ENCODE measurements at regions not wholly inside any gene's neighbourhood (a gene's known extent, or its start where the extent isn't known, plus 50 kb on each side); places are given as distances from the start of the nearest gene placed in this dataset.

- Histone ChIP-seq H3K36me3 (ENCODE audit: control insufficient read depth, insufficient read depth, low read length) (no peaks in the 10 kb centered on the region), H3K27me3 (ENCODE audit: control insufficient read depth, insufficient read depth, low read length) (no peaks in the 10 kb centered on the region), H3K4me3 (ENCODE audit: low read depth, low read length) (no peak overlapping the region)
- DNase-seq (ENCODE audit: low read depth) (no peak), FAIRE-seq (no peak)
- TF ChIP-seq, protein P1, sequence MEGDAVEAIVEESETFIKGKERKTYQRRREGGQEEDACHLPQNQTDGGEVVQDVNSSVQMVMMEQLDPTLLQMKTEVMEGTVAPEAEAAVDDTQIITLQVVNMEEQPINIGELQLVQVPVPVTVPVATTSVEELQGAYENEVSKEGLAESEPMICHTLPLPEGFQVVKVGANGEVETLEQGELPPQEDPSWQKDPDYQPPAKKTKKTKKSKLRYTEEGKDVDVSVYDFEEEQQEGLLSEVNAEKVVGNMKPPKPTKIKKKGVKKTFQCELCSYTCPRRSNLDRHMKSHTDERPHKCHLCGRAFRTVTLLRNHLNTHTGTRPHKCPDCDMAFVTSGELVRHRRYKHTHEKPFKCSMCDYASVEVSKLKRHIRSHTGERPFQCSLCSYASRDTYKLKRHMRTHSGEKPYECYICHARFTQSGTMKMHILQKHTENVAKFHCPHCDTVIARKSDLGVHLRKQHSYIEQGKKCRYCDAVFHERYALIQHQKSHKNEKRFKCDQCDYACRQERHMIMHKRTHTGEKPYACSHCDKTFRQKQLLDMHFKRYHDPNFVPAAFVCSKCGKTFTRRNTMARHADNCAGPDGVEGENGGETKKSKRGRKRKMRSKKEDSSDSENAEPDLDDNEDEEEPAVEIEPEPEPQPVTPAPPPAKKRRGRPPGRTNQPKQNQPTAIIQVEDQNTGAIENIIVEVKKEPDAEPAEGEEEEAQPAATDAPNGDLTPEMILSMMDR (IDR thresholded peaks at IDR 0.05; ENCODE audit: insufficient read depth, low read length, severe bottlenecking), result no peak
These were observed 178.3 kb upstream of the RAB4A start for GRCh38 chr1:229092377-229093237.

DNA sequence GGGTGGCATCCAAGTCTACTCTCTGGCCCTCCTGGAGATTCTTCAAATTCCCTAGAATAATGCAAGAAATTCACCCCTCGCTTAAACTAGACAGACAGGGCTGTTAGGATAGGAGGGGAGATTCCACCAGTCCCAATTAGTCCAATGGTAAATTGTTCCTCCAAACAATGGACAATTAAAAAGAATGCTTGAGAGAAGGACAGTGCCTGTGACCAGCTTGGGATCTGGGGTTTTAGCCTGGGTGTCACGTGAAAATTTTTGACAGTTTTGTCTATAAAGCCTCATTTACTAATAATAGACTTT lies 177.7 kb upstream of the RAB4A start:
- Histone ChIP-seq H3K27me3 (ENCODE audit: control insufficient read depth, insufficient read depth, low read length) (no peaks in the 10 kb centered on the region), H3K4me3 (ENCODE audit: low read depth, low read length) (no peak overlapping the region), H3K36me3 (ENCODE audit: control insufficient read depth, insufficient read depth, low read length) (no peaks in the 10 kb centered on the region)
- DNase-seq (ENCODE audit: low read depth) (no peak), FAIRE-seq (no peak)
- TF ChIP-seq, protein P1 (IDR thresholded peaks at IDR 0.05; ENCODE audit: insufficient read depth, low read length, severe bottlenecking), result no peak

DNA sequence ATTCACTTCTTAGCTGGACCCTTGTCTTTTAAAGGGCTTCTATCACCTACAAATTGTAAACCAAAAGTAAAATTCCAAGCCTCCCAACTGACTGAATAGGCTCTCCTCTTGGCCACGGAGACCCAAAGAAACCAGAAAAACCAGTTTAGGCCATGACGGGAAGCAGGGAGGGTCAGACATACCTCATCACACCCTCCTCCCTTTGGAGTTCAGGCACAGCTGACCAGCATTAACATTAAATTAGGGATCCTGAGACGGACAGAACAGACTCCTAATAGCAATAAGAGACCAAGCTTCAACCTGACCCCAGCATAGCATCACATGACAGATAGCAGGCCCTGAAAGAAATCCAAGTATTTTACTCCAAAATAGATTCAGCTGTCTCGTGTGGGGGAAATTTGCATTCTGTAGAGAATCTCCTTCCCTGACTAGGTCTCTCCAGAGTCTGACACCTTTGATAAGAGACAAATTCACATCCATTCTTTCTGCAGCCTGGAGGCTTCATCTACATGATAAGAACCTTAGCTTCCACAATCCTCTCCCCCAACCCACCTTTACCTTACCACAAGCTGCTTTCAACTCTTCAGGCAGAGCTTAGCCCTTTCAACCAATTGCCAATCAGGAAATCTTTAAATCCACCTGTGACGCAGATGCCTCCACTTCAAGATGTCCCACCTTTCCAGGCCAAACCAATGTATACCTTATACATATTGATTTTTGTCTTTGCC lies 177.1 kb upstream of the RAB4A start:
- FAIRE-seq (no peak), DNase-seq (ENCODE audit: low read depth) (peak; percentile 83)
- TF ChIP-seq, protein P1 (IDR thresholded peaks at IDR 0.05; ENCODE audit: insufficient read depth, low read length, severe bottlenecking), result no peak
- Histone ChIP-seq H3K36me3 (ENCODE audit: control insufficient read depth, insufficient read depth, low read length) (no peaks in the 10 kb centered on the region), H3K4me3 (ENCODE audit: low read depth, low read length) (no peak overlapping the region), H3K27me3 (ENCODE audit: control insufficient read depth, insufficient read depth, low read length) (no peaks in the 10 kb centered on the region)

DNA sequence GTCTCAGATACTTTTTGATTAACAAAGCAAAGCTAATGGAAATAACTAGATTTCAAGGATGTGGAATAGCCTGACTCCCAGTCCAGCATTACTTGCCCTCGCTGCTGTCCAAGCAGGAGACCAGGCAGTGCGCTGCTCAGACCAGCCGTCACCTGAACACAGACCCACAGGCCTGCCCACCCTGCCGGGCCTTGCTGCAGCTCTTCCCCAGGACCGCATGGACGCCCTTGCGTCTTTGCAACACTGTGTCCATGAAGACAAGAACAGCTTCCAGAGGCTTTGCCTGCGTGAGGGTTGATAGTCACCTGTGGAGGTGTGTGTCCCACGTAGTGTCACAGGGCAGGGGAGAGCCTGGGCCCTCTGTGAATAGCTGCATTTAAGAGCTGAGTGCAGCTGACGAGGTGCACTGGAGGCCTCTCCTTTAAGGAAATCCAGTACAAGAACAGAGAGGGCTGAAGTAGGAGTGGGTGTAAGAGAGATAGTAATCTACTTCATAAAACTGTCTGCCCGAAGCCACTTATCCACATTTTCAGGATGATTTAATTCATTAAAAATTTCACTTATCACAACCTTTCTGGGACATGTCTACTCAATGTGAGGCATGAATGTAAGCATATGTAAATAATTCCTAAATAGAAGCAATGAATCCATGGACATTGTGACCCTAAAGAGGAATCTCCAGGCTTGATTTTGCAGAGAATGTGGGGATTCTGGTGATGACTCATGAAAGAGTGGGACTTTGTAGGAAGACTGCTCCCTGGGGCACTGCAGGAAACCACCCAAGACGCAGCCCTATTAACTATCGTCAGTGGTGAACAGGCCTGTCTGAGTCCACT lies 176.2 kb upstream of the RAB4A start:
- Histone ChIP-seq H3K4me3 (ENCODE audit: low read depth, low read length) (no peak overlapping the region), H3K27me3 (ENCODE audit: control insufficient read depth, insufficient read depth, low read length) (no peaks in the 10 kb centered on the region), H3K36me3 (ENCODE audit: control insufficient read depth, insufficient read depth, low read length) (no peaks in the 10 kb centered on the region)
- DNase-seq (ENCODE audit: low read depth) (no peak), FAIRE-seq (no peak)
- TF ChIP-seq, protein P1 (IDR thresholded peaks at IDR 0.05; ENCODE audit: insufficient read depth, low read length, severe bottlenecking), result no peak

DNA sequence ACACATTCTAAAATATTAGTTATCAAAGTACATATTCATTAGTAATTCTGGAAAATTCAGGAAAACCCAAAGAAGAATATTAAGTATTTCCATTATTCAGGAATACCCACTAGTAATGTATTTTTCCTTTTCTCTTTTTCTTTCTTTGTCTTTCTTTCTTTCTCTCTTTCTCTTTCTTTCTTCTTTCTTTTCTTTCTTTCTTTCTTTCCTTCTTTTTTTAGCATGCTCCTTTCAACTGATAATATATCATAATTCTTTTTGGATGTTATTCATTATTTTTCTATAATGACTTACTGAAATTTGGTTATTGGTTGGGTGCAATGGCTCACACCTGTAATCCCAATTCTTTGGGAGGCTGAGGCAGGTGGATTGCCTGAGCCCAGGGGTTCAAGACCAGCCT lies 175.6 kb upstream of the RAB4A start:
- TF ChIP-seq, protein P1 (IDR thresholded peaks at IDR 0.05; ENCODE audit: insufficient read depth, low read length, severe bottlenecking), result no peak
- no peaks in the 10 kb centered on the region for H3K27me3 ChIP-seq (ENCODE audit: control insufficient read depth, insufficient read depth, low read length)
- DNase-seq (ENCODE audit: low read depth) (no peak), FAIRE-seq (no peak)
- no peaks in the 10 kb centered on the region for H3K36me3 ChIP-seq (ENCODE audit: control insufficient read depth, insufficient read depth, low read length)
- H3K4me3 ChIP-seq (ENCODE audit: low read depth, low read length), result no peak overlapping the region

Data from bronchial epithelial cell (primary cell).